HG02970 (cell line): ENCODE measurements at regions not wholly inside any gene's neighbourhood (a gene's known extent, or its start where the extent isn't known, plus 50 kb on each side); places are given as distances from the start of the nearest gene placed in this dataset.

Experiments used
- ATAC-seq: cut with Tn5 transposase; IDR thresholded peaks from one replicate; pipeline ENCODE4 v1.9.1; 2021; ENCODE audit warnings: mild to moderate bottlenecking, moderate library complexity, moderate number of reproducible peaks; ENCODE audit not compliant: unreplicated experiment, low FRiP score

DNA sequence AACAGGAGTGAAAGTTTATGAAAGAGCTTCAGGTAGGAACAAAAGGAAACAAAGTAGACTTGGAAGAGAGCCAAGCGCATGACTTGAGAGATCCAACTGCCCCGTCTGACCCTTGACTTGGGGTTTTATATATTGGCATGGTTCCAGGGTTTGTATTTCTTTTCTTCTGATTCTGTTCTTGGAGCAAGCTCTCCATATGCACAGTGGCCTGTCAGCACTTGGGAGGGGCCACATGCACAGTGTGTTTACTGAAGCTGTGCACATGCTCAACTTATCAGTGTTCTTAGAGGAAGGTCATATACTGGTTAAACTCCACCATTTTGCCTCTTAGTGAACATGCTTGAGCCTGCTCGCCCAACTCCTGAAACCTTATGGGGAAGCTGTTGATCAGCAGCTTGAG, 953.7 kb downstream of the TFAP2A start:
- ATAC-seq: no peak

DNA sequence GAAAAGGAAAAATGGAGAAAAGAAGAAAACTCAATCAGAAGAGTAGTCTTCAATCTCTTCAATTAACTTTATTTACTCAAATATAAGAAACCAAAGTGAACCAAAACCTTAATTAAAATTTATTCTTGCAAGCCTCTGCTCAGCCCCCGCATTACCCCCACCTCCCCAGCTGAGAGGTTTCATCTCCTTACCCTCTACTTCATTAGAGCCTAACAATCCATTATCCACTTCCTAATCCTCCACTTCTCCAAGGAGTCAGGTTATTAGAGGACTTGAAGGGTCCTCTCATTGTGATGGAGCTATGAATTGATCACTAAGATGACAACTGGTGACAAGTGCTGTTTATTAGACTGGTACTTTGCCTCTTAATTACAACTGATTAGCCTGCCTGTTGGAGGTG, 956.5 kb downstream of the TFAP2A start:
- ATAC-seq: no peak

DNA sequence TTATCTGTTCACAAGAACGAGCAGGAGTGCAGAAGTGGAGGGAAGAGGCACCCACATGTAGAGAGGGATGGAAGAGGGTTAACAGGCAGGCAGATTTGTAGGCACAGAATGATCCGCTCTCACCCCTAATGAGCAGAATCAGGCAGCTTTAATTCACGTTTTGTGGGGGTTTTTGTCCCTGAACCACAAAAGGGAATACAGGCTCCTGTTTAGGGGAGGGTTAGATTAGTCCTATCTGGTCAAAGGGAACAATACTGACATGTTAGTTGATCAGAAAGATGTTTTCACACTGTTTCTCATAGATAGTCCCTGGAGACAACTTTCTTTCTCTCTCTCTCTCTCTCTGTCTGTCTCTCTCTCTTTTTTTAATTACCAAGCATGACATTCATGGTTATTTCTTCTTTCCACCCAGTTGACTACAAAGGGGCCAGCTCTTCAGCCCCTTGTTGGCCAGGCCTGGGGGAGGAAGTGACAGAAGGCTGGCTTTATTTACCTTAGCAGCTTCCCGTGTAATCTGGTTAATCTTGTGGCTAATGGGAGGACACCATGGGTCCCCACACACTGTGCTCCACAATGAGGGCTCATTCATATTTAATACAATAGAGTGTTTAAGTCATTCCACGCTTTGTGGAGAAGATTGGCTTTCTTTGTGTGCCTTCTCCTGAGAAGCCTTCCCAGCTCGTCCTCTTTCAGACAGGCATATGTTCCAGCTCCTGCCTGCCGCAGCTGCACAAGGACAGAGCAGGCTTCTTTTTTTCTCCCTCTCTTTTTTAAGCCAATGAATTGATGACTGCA, 958.8 kb downstream of the TFAP2A start:
- ATAC-seq: no peak

DNA sequence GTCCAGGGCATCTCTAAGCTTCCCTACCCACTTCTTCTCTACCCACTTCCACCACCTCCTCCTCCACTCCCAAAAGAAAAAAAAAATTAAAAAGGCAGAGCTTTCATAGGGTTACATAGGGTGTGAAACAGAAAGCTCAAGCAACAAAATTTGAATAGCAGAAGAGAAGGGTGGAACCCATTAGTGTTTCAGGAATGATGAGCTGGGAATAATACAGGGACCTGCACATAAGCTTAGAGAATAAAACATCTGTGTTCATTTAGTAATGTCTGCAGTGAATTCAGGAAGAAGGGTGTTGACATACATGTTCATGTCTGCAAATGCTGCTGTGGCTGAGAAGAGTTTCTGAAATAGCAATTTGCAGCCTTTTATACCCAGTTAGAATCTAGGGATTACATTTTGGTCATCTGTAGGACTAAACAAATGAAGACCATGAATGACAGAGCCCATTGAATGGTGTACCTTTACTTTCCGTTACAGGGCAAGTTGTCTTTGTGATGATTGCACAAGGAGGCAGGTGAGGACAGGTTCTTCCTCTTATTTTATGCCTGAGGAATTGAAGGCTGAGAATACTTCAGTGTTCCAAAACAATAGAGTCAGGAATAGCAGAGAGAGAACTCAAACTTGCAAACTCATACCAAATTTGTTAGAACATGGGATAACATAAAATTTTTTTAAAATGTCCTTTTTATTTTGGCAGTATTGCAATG, 975.1 kb downstream of the TFAP2A start:
- no peak for ATAC-seq

DNA sequence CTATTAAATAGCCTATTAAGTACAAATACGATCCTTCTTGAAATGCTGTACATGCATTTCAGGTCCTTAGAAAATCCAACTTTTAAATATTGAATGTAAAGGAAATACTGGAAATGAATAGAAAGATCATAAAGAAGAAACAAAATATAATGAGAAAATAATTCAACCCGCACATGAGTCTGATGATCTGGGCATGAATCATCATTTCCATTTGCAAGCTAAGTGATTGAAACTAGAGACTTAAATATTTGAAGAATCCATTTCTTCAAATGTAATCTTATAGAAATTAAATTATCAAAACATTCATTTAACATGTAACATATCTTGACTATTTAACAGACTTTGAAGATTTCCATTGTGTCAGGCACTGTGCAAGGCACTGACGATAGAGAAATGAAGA, 977.0 kb downstream of the TFAP2A start:
- ATAC-seq: no peak

DNA sequence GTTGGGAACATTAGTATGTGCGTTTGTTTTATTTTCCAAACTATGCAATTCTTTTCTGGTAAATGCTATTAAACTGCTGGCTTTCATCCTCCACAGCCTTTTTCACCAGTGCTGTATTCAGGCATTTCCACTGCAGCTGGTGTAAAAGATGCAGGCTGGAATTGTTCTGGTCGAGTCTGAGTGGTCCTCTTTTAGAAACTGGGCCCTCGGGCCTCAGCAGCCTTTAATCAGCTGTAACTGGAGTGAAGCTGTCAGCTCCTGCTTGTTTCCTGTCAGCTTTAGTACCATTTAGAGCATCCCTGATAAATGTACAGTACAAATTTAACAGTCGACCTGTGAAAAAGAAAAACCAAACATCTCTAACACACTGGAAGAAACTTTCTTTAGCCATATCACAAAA, 979.6 kb downstream of the TFAP2A start:
- ATAC-seq: no peak

DNA sequence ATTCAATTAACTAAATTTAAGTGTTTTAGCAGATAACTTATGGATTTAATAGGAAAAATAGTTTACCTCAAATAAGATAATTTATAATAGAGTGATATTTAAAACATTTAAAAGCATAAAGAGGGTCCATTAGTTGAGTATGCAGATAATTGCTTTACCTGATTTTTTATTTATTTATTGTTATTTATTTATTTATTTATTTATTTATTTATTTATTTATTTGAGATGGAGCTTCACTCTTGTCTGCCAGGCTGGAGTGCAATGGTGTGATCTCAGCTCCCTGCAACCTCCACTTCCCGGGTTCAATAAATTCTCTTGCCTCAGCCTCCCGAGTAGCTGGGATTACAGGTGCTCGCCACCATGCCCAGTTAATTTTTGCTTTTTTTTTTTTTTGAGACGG, 982.9 kb downstream of the TFAP2A start:
- ATAC-seq: no peak

DNA sequence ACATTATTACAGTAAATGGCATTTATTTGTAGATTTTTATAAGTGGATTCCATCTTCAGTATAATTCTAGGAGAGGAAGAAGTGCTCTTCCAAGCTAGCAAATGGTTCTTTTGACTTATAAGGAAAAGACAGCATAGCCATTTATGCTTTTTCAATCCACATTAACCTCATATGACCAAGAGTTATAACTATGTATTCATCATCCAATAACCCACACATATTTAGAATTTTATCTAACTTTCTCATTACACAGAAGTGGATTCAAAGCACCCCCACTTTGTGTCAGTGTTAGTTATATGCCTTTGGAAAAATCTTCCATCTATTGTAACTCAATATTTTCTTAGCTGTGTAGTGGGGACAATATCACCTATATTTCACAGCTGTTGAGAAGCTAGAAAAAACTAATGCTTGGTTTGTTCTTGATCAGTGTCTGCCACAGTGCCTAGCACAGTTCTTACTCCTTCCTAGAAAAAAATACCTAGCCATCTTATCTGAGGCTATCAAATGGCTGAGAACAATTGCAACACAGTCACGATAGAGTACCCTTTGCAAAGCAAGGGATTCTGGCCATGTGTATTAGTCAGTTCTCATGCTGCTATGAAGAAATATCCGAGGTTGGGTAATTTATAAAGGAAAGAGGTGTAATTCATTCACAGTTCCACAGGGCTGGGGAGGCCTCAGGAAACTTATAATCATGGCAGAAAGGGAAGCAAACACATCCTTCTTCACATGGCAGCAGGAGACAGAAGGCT, 986.3 kb downstream of the TFAP2A start:
- no peak for ATAC-seq

DNA sequence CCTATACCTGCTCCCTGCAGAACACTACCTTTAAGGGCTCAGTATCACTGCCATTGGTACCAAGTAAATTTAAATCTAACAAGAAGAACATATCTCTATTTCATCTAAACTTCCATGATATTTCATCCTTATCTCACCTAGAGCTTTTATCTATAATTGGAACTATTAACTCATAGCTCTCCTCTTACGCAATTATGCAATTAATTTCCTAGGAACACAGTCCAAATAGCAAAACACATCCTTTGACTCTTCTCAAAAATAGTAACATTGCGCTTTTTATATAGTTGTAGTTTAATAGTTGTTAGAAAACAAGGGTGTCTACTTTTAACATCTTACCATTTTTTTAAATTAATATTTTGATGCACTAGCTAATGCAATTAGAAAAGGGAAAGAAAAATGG, 986.8 kb upstream of the SLC35B3 start:
- no peak for ATAC-seq

DNA sequence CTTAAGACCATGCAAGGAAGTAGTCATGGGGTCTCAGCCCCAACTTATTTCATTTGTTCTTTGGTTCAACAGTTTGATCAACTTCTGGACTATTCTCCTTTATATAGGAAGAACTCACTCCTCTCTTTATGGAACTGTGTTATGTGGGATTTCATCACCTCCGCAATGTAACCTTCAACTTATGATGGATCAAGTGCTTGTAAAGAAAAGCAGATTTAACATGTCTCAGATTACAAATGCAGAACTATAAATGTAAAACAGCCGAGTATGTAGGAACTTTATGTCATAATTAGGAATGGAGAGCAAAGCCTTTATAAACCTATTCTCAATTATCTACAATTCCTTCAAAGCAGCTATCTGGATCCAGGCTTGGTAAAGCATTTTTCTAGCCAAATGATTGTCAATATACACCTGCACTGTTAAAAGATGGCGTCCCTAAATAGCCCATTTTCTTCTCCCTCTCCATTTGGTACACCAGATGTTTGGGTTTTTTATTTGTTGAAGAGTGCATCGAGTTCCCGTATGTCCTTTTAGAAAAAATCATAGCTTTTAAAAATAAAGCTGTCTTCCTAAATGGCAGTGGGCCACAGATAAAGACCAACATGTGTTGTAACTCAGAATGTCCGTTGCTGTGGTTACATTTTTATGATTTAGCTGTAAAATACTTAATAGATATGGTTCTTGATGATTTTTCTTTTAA, 985.1 kb upstream of the SLC35B3 start:
- ATAC-seq: no peak

DNA sequence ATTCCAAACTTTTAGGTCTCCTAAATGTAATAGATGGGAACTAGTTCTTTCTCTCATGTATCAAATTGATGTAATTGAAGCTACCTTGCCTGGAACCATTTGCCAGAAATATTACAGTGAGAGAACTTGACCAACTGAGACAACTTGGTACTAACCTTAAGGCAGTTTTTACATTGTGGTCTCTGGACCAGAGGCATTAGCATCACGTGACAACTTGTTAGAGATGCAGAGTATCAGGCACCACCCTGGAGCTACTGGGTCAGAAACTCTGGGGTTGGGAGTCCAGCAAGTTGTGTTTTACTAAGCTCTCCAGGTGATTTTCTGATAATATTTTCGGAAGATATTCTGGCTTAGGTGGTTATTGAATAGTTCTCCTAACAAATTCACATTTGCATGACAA, 982.1 kb upstream of the SLC35B3 start:
- no peak for ATAC-seq

DNA sequence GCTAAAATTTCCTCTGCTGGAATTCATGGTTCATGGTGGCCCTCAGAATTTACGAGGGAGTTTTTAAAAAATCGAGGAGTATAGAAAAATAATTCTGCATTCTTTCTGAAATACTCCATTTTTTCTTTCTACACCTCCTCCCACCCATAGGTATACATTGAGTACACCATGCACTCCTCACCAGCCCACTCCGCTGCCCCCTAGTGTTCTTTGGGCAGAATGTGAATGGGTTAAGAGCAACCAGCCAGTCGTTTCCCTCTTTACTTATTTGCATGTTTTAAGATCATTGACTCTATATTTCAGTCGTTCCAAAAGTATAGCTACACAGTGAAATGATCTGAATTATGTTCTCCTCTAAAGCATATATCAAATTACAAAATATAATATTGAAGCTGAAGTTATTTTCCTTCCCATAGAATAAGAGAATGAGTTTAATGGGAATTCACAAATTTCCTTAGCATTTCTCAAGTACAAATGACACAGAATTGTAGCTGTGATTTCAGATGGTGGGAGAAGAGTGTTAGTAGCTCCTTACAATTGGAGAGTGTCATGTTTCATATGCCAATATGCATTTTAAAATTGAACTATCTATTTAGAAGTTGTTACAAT, 977.7 kb upstream of the SLC35B3 start:
- ATAC-seq: no peak

DNA sequence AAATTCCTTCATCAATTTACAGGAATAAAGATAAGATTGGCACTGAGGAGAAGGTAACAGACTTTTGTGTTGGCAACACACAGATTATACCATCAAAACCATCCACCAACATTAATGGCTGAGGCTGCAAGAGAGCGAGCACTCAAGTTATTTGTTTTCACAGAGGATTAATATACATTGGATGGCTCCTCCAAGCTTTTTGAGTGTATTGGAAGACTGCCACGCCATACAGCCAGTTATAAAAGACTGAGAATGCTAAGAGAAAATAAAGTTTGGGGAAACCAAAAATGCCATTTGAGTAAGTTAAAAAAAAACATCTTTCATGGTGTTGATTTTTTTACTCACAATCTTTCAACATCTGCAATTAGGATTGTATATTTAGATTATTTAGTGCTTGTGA, 973.8 kb upstream of the SLC35B3 start:
- no peak for ATAC-seq

DNA sequence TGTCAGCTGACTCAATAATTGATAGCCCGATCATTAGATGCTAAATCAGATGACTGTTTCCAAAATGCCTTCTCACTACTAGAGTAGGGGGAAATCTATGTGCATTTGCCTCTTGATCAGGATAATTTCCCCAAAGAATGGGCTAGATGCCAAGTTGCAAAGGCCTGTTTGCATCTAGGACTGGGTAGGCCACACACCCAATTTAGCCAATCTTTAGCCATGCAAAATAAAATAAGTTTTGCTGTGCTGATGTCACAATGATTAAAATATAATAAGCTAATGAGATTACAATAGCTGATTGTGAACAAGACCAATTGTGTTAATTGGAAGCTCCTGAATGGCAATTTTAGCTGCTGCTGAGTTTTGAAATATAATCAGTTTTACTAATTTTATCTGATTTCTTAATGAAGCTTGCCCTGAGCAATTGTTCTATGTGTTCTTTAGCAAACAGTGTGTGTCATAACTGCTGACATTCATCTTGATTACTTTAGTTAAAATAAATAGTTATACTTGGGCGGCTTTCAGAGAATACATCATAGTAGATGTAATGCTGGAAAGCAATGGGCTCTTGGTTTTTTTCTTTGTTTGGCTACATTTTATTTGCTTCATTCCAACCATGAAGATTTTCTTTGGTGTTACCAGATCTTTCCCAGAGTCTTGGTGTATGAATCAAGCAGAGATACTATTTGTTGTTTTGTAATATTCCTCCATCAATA, 973.2 kb upstream of the SLC35B3 start:
- no peak for ATAC-seq

DNA sequence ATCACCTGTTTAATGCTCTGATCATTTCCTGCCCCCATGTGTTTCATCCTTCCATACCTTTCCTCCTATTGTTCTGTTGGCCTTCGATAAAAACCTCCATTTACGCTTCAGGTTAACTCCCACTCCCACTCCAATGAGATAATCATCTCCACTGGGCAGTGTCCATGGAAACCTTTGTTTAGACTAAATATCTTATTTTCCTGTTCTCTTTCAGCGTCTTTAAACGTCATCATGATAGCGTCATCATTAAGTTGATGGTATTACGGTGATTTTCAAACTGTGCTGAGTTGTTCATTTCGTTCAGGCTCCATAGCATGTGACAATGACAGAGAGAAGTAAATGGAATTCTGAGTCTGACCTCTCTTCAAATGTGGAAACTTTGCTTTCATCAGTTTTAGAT, 970.5 kb upstream of the SLC35B3 start:
- no peak for ATAC-seq

DNA sequence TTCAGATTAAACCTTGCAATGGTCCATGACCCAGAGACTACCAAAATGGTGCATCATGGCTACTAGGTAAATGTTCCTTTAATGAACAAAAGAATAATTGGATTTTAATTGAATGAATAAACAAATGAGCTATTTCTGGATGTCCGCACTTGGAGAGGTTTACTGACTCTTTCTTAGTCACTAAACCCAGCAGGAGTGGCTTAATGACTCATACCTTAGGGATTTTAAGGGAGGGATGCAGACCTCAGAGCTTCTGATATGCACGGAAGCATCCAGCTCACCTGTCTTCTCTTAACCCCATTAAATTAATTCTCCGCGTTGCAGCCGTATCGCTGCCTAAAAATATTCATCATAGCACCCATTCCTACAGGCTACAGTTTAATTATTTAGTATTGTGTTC, 970.0 kb upstream of the SLC35B3 start:
- ATAC-seq: no peak

DNA sequence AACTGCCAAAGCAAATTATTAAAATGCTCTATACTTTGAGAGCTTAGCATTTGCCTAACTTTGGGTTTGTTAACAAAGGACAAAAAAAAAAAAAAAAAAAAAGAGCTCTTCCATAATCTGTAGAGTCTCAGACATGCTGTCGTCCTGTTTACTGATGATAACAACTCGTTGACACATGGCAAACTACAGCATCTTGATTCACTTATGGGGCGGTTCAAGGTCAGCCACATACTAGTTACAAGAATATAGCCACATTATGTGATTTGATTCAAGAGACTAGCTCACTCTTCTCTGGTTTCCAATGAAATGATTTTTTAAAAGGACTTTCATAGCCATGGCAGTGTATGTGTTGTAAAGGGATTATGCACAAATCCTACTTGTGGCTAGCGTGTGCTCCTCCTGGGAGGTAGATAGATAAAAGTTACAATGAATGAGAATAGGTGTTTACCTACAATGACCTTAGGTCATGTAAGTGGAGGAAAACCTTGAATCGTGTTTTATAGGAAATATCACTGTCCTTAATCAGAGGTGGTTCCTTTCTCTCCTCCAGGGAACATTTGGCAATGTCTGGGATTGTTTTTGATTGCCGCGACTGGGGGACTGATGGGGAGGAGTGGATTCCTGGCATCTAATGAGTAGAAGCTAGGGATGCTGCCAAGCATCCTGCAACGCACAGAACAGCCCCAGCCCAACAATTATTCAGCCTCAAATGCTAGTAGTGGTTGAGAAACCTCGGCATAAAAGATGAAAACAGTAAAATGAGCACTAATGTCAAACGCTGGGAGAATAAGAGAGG, 969.2 kb upstream of the SLC35B3 start:
- no peak for ATAC-seq

DNA sequence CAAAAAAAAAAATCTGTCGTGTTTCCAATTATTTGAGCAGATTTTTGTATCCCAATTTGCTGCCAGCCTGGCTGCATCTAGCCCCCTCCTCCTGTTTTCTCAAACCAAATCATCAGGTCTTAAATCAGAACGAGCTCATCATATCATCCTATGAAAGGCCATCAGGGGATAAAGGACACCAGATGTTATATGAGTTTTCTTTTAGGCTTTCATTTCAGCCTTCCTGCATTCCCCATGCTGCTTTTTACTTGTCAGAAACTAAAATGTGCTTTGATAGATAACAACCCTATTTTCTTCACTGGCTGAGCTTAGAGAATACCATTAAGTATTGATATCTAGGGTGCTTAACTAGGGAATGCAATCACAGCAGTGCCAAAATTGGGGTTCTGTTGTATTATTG, 968.4 kb upstream of the SLC35B3 start:
- ATAC-seq: no peak

DNA sequence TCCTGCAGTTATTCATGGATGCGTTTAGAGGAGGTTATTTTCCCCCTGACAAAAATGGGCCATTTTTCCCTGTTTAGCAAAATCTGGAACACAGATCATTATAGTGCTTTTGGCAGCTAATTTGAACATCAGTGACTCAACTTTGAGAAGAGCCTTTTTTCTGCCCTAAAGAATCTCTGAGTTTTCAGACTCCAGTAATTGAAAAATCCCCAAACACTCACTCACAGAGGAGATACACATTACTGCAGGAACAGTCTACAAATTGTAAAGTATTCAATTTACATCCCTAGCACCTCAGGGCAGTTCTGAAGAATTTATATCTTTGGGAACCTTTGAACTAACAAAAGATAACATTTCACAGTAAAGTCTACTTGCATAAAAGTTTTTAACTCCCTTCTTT, 966.6 kb upstream of the SLC35B3 start:
- no peak for ATAC-seq
